HG03175 (cell line): ENCODE measurements at regions not wholly inside any gene's neighbourhood (a gene's known extent, or its start where the extent isn't known, plus 50 kb on each side); places are given as distances from the start of the nearest gene placed in this dataset.
"Not testable (repeated sequence)": the region's sequence is repeated elsewhere in the genome, so short reads cannot be mapped to it uniquely, and the experiment has no call there.

Source experiments
- ATAC-seq: cut with Tn5 transposase; IDR thresholded peaks from one replicate; pipeline ENCODE4 v1.9.1; 2021; ENCODE audit warnings: mild to moderate bottlenecking, moderate library complexity; ENCODE audit not compliant: unreplicated experiment

- ATAC-seq: no peak
These were observed 2425.1 kb upstream of the PCDH20 start for GRCh38 chr13:63840551-63841421.

GRCh38 chr13:63838366-63839110, 2422.9 kb upstream of the PCDH20 start:
- ATAC-seq: no peak

- not testable (repeated sequence) for ATAC-seq
These were observed 2422.1 kb upstream of the PCDH20 start for GRCh38 chr13:63837701-63838100.

- not testable (repeated sequence) for ATAC-seq
These were observed 2414.0 kb upstream of the PCDH20 start for GRCh38 chr13:63829609-63830008.

GRCh38 chr13:63821785-63822184, 2406.1 kb upstream of the PCDH20 start:
- ATAC-seq: not testable (repeated sequence)

- not testable (repeated sequence) for ATAC-seq
These were observed 2395.9 kb upstream of the PCDH20 start for GRCh38 chr13:63811428-63812004.

- not testable (repeated sequence) for ATAC-seq
These were observed 2375.5 kb upstream of the PCDH20 start for GRCh38 chr13:63791134-63791533.

GRCh38 chr13:63774133-63774532, 2358.5 kb upstream of the PCDH20 start:
- no peak for ATAC-seq

- no peak for ATAC-seq
These were observed 2357.8 kb upstream of the PCDH20 start for GRCh38 chr13:63773476-63773875.

- ATAC-seq: not testable (repeated sequence)
These were observed 2342.0 kb upstream of the PCDH20 start for GRCh38 chr13:63757683-63758082.

- not testable (repeated sequence) for ATAC-seq
These were observed 2334.2 kb upstream of the PCDH20 start for GRCh38 chr13:63749857-63750256.

GRCh38 chr13:63741814-63742101, 2326.1 kb upstream of the PCDH20 start:
- ATAC-seq: not testable (repeated sequence)

GRCh38 chr13:63741029-63741813, 2325.6 kb upstream of the PCDH20 start:
- no peak for ATAC-seq

GRCh38 chr13:63739112-63739735, 2323.6 kb upstream of the PCDH20 start:
- not testable (repeated sequence) for ATAC-seq

GRCh38 chr13:63737418-63737817, 2321.8 kb upstream of the PCDH20 start:
- ATAC-seq: no peak

GRCh38 chr13:63731896-63732295, 2316.2 kb upstream of the PCDH20 start:
- no peak for ATAC-seq

- ATAC-seq: not testable (repeated sequence)
These were observed 2296.5 kb upstream of the PCDH20 start for GRCh38 chr13:63712159-63712558.

- ATAC-seq: no peak
These were observed 2291.1 kb upstream of the PCDH20 start for GRCh38 chr13:63706751-63707150.

GRCh38 chr13:63704521-63704920, 2288.9 kb upstream of the PCDH20 start:
- no peak for ATAC-seq

GRCh38 chr13:63700350-63700749, 2284.7 kb upstream of the PCDH20 start:
- no peak for ATAC-seq
